NCI-H2081 (cell line): ENCODE measurements at regions not wholly inside any gene's neighbourhood (a gene's known extent, or its start where the extent isn't known, plus 50 kb on each side); places are given as distances from the start of the nearest gene placed in this dataset.

Source experiments
- DNase-seq, 2 experiments: peaks; one replicate each; lab custom pipeline; 2025; lab: John Stamatoyannopoulos, UW

- DNase-seq: no peak
Measured at GRCh38 chr3:35487376-35487775, 151.9 kb upstream of the ARPP21 start.

- no peak for DNase-seq
Measured at GRCh38 chr3:35488526-35488925, 150.8 kb upstream of the ARPP21 start.

DNA sequence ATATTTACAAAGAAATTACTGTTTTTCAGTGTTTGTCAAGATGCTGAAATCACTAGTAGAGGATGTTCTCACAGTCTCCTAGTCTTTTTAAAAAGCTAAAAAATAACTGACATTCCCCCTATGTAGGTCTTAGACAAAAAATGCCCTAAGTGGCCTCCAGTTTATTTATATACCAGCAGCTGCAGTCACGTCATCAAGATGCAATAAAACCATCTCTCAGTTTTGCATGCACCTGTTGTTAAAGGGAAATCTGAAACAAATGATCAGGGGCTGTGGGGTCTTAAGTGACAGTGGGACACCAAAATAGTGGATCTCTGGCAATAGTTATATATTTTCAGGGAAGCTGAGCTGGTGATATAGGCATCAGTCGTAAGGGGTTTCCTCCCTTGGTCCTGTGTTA, 146.5 kb upstream of the ARPP21 start:
- no peak for DNase-seq

GRCh38 chr3:35498506-35499210, 140.7 kb upstream of the ARPP21 start:
- no peak for DNase-seq

GRCh38 chr3:35500641-35501350, 138.5 kb upstream of the ARPP21 start:
- no peak for DNase-seq

GRCh38 chr3:35502699-35503098, 136.6 kb upstream of the ARPP21 start:
- no peak for DNase-seq

DNA sequence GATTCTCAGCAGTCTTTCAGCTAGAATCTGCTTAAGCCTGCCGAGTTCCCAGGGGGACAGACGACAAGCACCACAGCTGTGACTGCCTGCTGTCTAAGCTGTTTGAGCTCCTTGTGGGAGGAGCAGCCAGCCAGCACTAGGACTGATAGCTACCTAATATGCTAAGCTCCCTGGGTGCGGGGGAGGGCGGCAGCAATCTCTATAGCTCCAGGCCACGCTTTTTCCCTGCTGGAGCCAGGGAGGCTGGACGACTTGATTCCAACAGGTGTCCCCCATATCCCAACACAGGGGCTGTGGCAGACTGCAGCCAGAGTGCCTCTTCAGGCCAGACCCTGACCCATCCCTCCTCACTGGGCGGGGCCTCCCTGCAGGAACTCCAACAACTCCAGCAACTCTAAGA, 134.1 kb upstream of the ARPP21 start:
- DNase-seq: no peak

DNA sequence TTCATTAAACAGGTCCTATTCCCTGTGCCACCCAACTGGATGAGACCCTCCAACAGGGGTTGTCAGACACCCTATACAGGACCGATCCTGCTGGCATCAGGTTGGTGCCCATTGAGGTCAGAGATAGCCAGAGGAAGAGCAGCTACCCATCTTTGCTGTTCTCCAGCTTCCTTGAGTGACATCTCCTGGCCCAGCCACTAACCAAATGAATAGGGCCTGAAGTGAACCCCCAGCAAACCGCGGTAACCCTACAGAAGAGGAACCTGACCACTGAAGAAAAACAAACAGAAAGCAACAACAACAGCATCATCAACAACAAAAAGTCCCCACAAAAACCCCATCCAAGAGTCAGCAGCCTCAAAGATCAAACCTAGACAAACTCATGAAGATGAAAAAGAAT, 133.6 kb upstream of the ARPP21 start:
- no peak for DNase-seq

- no peak for DNase-seq
Measured at GRCh38 chr3:35519936-35520335, 119.4 kb upstream of the ARPP21 start.

DNA sequence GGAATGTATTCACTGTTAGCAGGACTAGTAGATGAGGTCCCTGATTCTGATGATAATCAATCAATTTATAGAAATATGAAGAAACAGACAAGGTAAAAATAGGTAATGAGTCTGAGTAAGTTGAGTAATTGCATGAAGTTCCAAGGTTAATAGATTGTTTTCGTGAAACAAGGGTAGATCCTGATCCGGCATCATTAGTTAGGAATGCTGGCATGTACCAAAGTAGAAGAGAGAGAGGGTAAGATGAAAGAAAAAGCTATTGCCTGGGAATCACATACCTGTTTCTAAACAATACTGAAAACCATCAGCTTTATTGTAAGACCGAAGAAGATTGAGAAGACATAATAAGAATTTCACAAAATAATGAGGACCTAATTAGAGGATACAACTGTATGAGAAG, 118.1 kb upstream of the ARPP21 start:
- DNase-seq: no peak

- no peak for DNase-seq
Measured at GRCh38 chr3:35522450-35522849, 116.9 kb upstream of the ARPP21 start.

DNA sequence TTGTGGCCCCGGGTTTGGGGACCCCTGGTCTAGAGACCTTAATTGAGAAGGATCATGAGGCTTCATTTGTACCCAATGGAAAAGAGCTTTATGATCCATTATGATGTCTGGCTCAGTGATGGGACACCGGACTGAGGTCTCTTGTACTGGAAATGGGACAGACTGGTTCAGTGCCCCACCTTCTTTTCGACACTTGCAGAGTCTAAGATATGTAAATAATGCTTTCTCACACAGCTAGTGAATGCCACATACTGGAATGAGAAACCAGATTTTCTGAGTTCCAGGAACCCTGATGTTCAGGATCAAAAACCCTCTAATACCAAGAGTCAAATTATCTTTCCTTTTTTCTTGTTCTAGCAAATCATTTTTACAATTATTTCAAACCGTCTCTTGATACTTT, 116.3 kb upstream of the ARPP21 start:
- DNase-seq: no peak

GRCh38 chr3:35523838-35524237, 115.5 kb upstream of the ARPP21 start:
- no peak for DNase-seq

GRCh38 chr3:35524856-35525255, 114.5 kb upstream of the ARPP21 start:
- no peak for DNase-seq

DNA sequence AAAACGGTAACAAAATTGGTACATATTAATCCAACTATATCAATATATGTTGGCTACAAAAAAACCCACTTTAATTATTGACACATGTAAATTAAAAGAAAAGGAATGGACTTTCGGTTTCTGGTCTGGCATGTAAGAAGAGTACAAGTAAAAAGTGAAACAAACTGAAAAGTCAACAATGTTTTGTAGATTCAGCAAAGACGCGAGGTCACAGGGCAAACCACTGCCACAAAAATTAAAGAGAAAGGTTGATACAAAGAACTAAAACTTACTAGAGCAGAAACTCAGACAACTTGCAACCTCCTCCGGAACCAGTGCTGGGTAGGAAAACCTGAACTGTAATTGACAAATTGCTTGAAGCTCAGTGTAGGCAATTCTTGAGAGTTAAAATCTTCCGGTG, 110.6 kb upstream of the ARPP21 start:
- no peak for DNase-seq

- DNase-seq: no peak
Measured at GRCh38 chr3:35529337-35529736, 110.0 kb upstream of the ARPP21 start.

DNA sequence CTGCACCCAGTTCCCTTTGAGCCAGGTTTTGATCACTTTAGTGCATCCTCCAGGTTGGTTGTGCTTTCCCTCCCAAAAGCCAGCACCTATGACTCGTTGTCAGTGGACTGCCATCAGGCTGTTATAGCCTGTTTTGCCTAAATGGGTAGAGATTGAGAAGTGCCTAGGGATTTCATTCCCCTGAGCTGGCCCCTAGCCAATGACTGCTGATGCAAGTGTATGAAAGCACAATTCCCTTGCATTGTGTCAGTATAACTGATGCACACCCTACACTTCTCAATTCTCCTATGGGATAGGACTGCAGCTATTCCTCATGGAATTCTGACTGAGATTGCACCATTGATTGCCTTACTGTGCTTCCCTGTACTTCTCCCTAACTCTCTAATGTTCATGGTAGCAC, 102.1 kb upstream of the ARPP21 start:
- DNase-seq: no peak

GRCh38 chr3:35544976-35545375, 94.3 kb upstream of the ARPP21 start:
- DNase-seq: no peak

- DNase-seq: no peak
Measured at GRCh38 chr3:35549690-35550089, 89.6 kb upstream of the ARPP21 start.

- no peak for DNase-seq
Measured at GRCh38 chr3:35562141-35562540, 77.2 kb upstream of the ARPP21 start.

GRCh38 chr3:35565048-35565447, 74.3 kb upstream of the ARPP21 start:
- no peak for DNase-seq
